22Rv1 (cell line): ENCODE measurements at regions not wholly inside any gene's neighbourhood (a gene's known extent, or its start where the extent isn't known, plus 50 kb on each side); places are given as distances from the start of the nearest gene placed in this dataset.

Experiments
- H3K27ac ChIP-seq: fragments of 450-650 bp; 2 replicates; pipeline ENCODE4 v1.5.1; 2017
- ZFX ChIP-seq: fragments of 450-650 bp; IDR thresholded peaks from 2 replicates; pipeline ENCODE4 v1.6.1; 2017; ENCODE audit warnings: antibody characterized with exemption, borderline replicate concordance
- TF ChIP-seq, protein P1 (sequence below): fragments of 450-650 bp; IDR thresholded peaks from 2 replicates; pipeline ENCODE4 v1.5.1; 2017; ENCODE audit warnings: mild to moderate bottlenecking

DNA sequence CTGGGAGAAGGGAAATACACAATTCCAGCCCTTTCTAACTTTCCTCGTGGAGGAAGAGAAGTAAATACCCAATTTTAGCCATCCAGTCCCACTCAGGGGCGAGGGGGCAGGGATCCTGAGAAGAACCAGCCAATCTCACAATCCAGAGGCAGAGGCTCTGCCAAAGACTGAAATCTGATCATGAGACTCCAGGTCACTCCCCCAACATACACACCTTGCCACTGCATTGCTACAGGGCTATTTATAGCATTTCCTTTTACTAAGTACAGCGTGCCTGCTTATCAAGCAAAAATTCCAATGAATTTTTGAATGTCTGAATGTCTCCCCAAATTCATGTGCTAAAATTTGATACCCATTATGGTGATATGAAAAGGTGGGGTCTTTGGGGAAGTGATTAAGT lies 1687.5 kb downstream of the EFNB2 start:
- TF ChIP-seq, protein P1, sequence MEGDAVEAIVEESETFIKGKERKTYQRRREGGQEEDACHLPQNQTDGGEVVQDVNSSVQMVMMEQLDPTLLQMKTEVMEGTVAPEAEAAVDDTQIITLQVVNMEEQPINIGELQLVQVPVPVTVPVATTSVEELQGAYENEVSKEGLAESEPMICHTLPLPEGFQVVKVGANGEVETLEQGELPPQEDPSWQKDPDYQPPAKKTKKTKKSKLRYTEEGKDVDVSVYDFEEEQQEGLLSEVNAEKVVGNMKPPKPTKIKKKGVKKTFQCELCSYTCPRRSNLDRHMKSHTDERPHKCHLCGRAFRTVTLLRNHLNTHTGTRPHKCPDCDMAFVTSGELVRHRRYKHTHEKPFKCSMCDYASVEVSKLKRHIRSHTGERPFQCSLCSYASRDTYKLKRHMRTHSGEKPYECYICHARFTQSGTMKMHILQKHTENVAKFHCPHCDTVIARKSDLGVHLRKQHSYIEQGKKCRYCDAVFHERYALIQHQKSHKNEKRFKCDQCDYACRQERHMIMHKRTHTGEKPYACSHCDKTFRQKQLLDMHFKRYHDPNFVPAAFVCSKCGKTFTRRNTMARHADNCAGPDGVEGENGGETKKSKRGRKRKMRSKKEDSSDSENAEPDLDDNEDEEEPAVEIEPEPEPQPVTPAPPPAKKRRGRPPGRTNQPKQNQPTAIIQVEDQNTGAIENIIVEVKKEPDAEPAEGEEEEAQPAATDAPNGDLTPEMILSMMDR: no peak
- no peak for TF ChIP-seq ZFX
- no peak overlapping the region for H3K27ac ChIP-seq

DNA sequence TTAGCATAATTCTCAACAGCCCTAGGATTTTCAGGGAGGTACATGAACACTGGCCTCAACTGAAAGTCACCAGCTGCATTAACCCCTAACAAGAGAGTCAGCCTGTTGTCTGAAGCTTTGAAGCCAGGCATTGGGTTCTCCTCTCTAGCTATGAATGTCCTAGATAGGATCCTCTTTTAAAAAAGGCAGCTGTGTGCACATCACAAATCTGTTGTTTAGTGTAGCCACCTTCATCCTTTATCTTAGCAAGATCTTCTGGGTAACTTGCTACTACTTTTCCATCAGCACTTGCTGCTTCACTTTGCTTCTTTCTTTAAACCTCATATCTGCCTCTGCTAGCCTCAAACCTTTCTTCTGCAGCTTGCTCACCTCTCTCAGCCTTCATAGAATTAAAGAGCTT lies 1692.1 kb downstream of the EFNB2 start:
- TF ChIP-seq, protein P1: no peak
- TF ChIP-seq ZFX: no peak
- no peak overlapping the region for H3K27ac ChIP-seq

DNA sequence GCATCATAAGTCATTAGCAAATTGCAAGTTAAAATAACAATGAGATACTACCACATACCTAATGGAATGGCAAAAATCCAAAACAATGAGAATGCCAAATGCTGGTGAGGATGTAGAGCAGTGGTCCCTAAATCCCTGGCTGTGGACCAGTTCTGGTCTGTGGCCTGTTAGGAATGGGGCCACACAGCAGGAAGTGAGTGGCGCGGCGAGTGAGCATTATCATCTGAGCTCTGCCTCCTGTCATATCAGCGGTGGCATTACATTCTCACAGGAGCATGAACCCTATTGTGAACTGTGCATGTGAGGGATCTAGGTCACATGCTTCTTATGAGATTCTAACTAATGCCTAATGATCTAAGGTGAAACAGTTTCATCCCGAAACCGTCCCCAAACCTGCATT lies 1694.4 kb downstream of the EFNB2 start:
- no peak overlapping the region for H3K27ac ChIP-seq
- TF ChIP-seq, protein P1: no peak
- TF ChIP-seq ZFX: no peak

DNA sequence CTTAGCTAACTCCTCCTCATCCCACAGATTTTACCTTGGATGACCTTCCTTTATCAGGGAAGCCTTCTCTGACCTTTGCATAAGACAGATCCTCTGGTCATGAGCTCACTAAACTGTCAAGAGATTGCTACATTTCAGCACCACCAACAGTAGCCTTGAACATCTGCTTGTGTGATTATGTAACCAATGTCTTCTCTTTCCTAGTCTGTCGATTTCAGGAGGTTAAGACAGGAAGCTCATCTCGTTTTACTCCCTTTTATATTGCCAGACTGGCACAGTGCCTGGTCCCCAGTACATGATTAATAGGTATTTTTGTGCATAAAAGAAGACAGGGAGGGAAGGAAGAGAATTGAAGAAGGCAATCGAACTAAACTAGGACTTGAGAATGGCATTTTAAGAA lies 1697.7 kb downstream of the EFNB2 start:
- no peak overlapping the region for H3K27ac ChIP-seq
- TF ChIP-seq, protein P1: no peak
- no peak for TF ChIP-seq ZFX

DNA sequence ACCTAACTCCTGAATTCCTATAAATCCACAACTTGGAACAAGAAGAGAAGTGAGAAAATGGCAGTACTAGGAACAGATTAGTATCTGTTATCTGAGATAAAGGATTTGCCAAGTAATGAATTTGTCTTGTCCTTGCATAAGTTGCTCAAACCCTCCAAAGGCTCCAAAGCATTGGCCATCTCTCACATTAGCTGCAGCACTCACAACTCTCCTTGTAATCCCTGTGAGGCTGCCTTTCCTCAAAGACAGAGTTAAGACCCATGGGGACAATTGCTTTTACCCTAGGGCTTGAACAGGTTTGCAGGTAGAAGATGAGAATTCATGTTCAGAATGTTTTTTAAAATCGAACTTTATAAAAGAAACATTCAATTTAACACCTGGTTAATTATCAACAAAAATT lies 1702.2 kb downstream of the EFNB2 start:
- TF ChIP-seq ZFX: no peak
- TF ChIP-seq, protein P1: no peak

DNA sequence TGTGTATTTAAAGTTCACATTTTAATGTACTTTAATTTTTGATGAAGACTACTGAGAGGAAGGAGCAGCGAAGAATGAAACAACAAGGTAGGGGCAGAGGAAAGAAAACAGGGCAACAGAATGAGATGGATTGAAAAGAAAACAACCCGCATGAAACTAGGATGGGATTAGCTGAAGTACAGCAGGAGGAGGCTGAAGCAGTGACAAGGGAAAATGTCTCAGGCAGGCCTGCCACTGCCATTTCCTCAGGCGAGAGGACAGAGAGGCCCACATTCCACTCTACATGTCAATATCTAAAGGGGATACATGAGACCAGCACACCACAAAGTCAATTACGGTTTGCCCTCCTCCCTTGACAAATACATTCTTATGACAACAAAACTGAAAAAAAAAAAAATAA lies 1703.2 kb downstream of the EFNB2 start:
- TF ChIP-seq, protein P1: no peak
- no peak for TF ChIP-seq ZFX
- H3K27ac ChIP-seq: no peak overlapping the region

More for the DNA sequence above, 1702.2 kb downstream of the EFNB2 start:
- H3K27ac ChIP-seq: no peak overlapping the region

DNA sequence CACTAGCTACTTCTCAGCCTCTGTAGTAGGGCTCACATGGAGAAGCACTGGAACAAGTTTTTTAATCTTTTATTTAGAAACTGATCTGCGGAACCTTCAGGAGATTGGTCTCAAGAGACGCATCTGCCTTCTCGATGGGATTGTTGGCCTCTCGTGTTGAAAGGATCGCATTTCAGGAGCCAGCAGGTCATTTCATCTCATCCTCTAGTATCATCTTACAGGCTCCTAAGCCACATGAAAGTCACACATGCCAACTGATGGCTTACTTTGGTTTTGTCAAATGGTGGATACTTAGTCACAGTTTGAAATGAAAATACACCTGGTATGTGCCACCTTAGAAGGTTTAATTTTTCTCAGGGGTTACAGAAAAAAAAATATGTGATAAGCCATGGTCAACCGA lies 1703.6 kb downstream of the EFNB2 start:
- no peak for TF ChIP-seq ZFX
- TF ChIP-seq, protein P1: no peak
- H3K27ac ChIP-seq: no peak overlapping the region
